HEK293 (cell line): ENCODE measurements at regions not wholly inside any gene's neighbourhood (a gene's known extent, or its start where the extent isn't known, plus 50 kb on each side); places are given as distances from the start of the nearest gene placed in this dataset.

Experiments used
- CTCF ChIA-PET: fragments of 350-600 bp; formaldehyde crosslinking; extraction: SDS; loops from one replicate; lab custom pipeline; 2021; ENCODE audit warnings: antibody characterized with exemption; lab: Yijun Ruan, JAX
- POLR2A ChIA-PET: fragments of 300-600 bp; formaldehyde crosslinking; extraction: SDS; loops from one replicate; lab custom pipeline; 2020; ENCODE audit warnings: antibody characterized with exemption, inconsistent platforms; lab: Yijun Ruan, JAX
- H3K27ac ChIP-seq: fragments of 200-500 bp; sonication (Bioruptor generic); 2 replicates; pipeline ENCODE4 v1.5.1; 2014; ENCODE audit warnings: low read depth, low read length, control low read depth, inconsistent platforms; ENCODE audit errors: extremely low read depth
- H3K36me3 ChIP-seq, 2 experiments: fragments of 200-500 bp in 1 of 2; sonication (Bioruptor generic) in 1 of 2; 1 replicate in 1 of 2; 2 replicates in 1 of 2; pipeline ENCODE4 v1.5.1; 2014 to 2017; ENCODE audit warnings: inconsistent platforms in 2 of 2, low read length in 2 of 2; ENCODE audit not compliant: control insufficient read depth in 2 of 2, insufficient read depth in 1 of 2
- H3K4me1 ChIP-seq: fragments of 200-500 bp; sonication (Bioruptor generic); 2 replicates; pipeline ENCODE4 v1.5.1; 2014; ENCODE audit warnings: mild to moderate bottlenecking, low read length, inconsistent platforms; ENCODE audit not compliant: control insufficient read depth, insufficient read depth
- H3K4me3 ChIP-seq: 2 replicates; pipeline ENCODE4 v1.5.1; 2011; ENCODE audit warnings: low read depth, mild to moderate bottlenecking, control low read depth, low read length, moderate library complexity
- H3K9me3 ChIP-seq: fragments of 200-500 bp; sonication (Bioruptor generic); 2 replicates; pipeline ENCODE4 v1.5.1; 2014; ENCODE audit warnings: low read depth, low read length, inconsistent platforms; ENCODE audit not compliant: control insufficient read depth, insufficient read depth
- SETDB1 ChIP-seq: IDR thresholded peaks from one replicate; pipeline ENCODE4 v1.6.1; 2017; ENCODE audit warnings: mild to moderate bottlenecking, low read length, moderate library complexity, mixed read lengths; ENCODE audit not compliant: insufficient read length
- TCF7L2 ChIP-seq: IDR thresholded peaks from 2 replicates; pipeline ENCODE4 v1.6.1; 2011; ENCODE audit warnings: low read depth, mild to moderate bottlenecking, inconsistent platforms, low read length, moderate library complexity, borderline replicate concordance
- ZBTB11 ChIP-seq: fragments of 450-650 bp; formaldehyde crosslinking; conservative IDR thresholded peaks from 2 replicates; pipeline ENCODE4 v1.5.1; 2016; ENCODE audit warnings: low read depth, missing biosample characterization, missing genetic modification characterization
- ZBTB44 ChIP-seq: fragments of 450-650 bp; IDR thresholded peaks from 2 replicates; pipeline ENCODE4 v1.5.1; 2018; ENCODE audit warnings: missing biosample characterization, mild to moderate bottlenecking, missing genetic modification characterization
- ZNF121 ChIP-seq: fragments of 450-650 bp; formaldehyde crosslinking; IDR thresholded peaks from 2 replicates; pipeline ENCODE4 v1.5.1; 2016; ENCODE audit warnings: missing biosample characterization, missing genetic modification characterization
- ZNF2 ChIP-seq: fragments of 450-650 bp; formaldehyde crosslinking; IDR thresholded peaks from 2 replicates; pipeline ENCODE4 v1.5.1; 2016; ENCODE audit warnings: missing biosample characterization, missing genetic modification characterization
- ZNF23 ChIP-seq: fragments of 450-650 bp; formaldehyde crosslinking; IDR thresholded peaks from 2 replicates; pipeline ENCODE4 v1.5.1; 2016; ENCODE audit warnings: missing biosample characterization, missing genetic modification characterization, borderline replicate concordance
- ZNF398 ChIP-seq: fragments of 450-650 bp; formaldehyde crosslinking; IDR thresholded peaks from 2 replicates; pipeline ENCODE4 v1.5.1; 2017; ENCODE audit warnings: missing biosample characterization, missing genetic modification characterization
- ZNF423 ChIP-seq: fragments of 450-650 bp; formaldehyde crosslinking; IDR thresholded peaks from 2 replicates; pipeline ENCODE4 v1.5.1; 2016; ENCODE audit warnings: missing biosample characterization, missing genetic modification characterization
- ZNF558 ChIP-seq: fragments of 450-650 bp; formaldehyde crosslinking; IDR thresholded peaks from 2 replicates; pipeline ENCODE4 v1.5.1; 2016; ENCODE audit warnings: missing biosample characterization, missing genetic modification characterization
- ZNF561 ChIP-seq: fragments of 450-650 bp; IDR thresholded peaks from 2 replicates; pipeline ENCODE4 v1.5.1; 2018; ENCODE audit warnings: missing biosample characterization, missing genetic modification characterization, borderline replicate concordance
- ZNF670 ChIP-seq: fragments of 450-650 bp; formaldehyde crosslinking; IDR thresholded peaks from 2 replicates; pipeline ENCODE4 v1.5.1; 2016; ENCODE audit warnings: missing biosample characterization, missing genetic modification characterization, low read depth
- ZNF785 ChIP-seq: fragments of 450-650 bp; formaldehyde crosslinking; IDR thresholded peaks from 2 replicates; pipeline ENCODE4 v1.5.1; 2016; ENCODE audit warnings: missing biosample characterization, missing genetic modification characterization
- ZSCAN5A ChIP-seq: fragments of 450-650 bp; formaldehyde crosslinking; IDR thresholded peaks from 2 replicates; pipeline ENCODE4 v1.5.1; 2016; ENCODE audit warnings: missing biosample characterization, missing genetic modification characterization
- ZXDB ChIP-seq: fragments of 450-650 bp; formaldehyde crosslinking; IDR thresholded peaks from 2 replicates; pipeline ENCODE4 v1.5.1; 2016; ENCODE audit warnings: missing biosample characterization, missing genetic modification characterization

- ChIA-PET POLR2A (no interaction called here), CTCF (interaction anchor here (0.6 kb wide), 1 partner anchor 941 kb away, joined by 3 read pairs; no protein-coding TSS in a partner anchor)
- no peaks in the 10 kb centered on the region for H3K36me3 ChIP-seq
- H3K9me3 ChIP-seq: no peaks in the 10 kb centered on the region
- no peak overlapping the region for H3K4me3 ChIP-seq
- H3K27ac ChIP-seq: no peak overlapping the region
- H3K4me1 ChIP-seq: no peaks in the 10 kb centered on the region
- TF ChIP-seq SETDB1 (no peak), ZNF558 (tag by site-specific recombination) (no peak), ZSCAN5A (tag by site-specific recombination) (no peak), ZBTB44 (no peak), ZNF561 (tag by site-specific recombination) (no peak)
- TF ChIP-seq, all 188 proteins: peak for 0
These were observed 1076.4 kb upstream of the GHITM start for GRCh38 chr10:83062871-83063270.

GRCh38 chr10:83073472-83073871 is 1065.8 kb upstream of the GHITM start:
- Histone ChIP-seq H3K36me3 (no peaks in the 10 kb centered on the region), H3K4me3 (no peak overlapping the region), H3K27ac (no peak overlapping the region), H3K9me3 (no peaks in the 10 kb centered on the region), H3K4me1 (peaks cover 4% of the 10 kb centered on the region)
- ChIA-PET POLR2A (no interaction called here), CTCF (no interaction called here)
- TF ChIP-seq ZBTB11 (tag by site-specific recombination) (no peak), ZNF398 (tag by site-specific recombination) (no peak), ZXDB (no peak), TCF7L2 (no peak), ZNF785 (tag by site-specific recombination) (no peak), ZNF23 (tag by site-specific recombination) (no peak), ZNF2 (no peak), ZNF121 (tag by site-specific recombination) (no peak), ZNF423 (no peak), ZNF670 (tag by site-specific recombination) (no peak)
